DND-41 (cell line): ENCODE measurements at regions not wholly inside any gene's neighbourhood (a gene's known extent, or its start where the extent isn't known, plus 50 kb on each side); places are given as distances from the start of the nearest gene placed in this dataset.

Experiments used
- CTCF ChIP-seq: IDR thresholded peaks from 2 replicates; pipeline ENCODE4 v1.5.1; 2012; ENCODE audit warnings: borderline replicate concordance, low read length, moderate library complexity, mild to moderate bottlenecking; ENCODE audit not compliant: poor library complexity, severe bottlenecking; ENCODE audit errors: extremely low read depth
- EZH2 ChIP-seq: IDR thresholded peaks from 3 replicates; pipeline ENCODE4 v1.6.1; 2012; ENCODE audit warnings: borderline replicate concordance, low read depth, mild to moderate bottlenecking, moderate library complexity, low read length, inconsistent platforms; ENCODE audit not compliant: severe bottlenecking

GRCh38 chr9:87436716-87437115, 61.0 kb upstream of the DAPK1 start:
- TF ChIP-seq CTCF (no peak), EZH2 (no peak)
